Osteoblast (primary cell): ENCODE measurements at regions not wholly inside any gene's neighbourhood (a gene's known extent, or its start where the extent isn't known, plus 50 kb on each side); places are given as distances from the start of the nearest gene placed in this dataset.
"Not testable (repeated sequence)": the region's sequence is repeated elsewhere in the genome, so short reads cannot be mapped to it uniquely, and the experiment has no call there.

ENCODE experiments used
- DNase-seq: peaks from one replicate; pipeline ENCODE4 v3.0.0; 2011; ENCODE audit warnings: low spot score, mixed read lengths; ENCODE audit not compliant: insufficient read length; ENCODE audit errors: missing footprints
- H2AFZ ChIP-seq: 2 replicates; pipeline ENCODE4 v1.6.0; 2011; ENCODE audit warnings: mild to moderate bottlenecking, low read length
- H3K27ac ChIP-seq: 2 replicates; pipeline ENCODE4 v1.5.1; 2011; ENCODE audit warnings: mild to moderate bottlenecking, low read depth, low read length, moderate library complexity
- H3K27me3 ChIP-seq: 2 replicates; pipeline ENCODE4 v1.6.0; 2012; ENCODE audit warnings: mild to moderate bottlenecking, control low read depth, inconsistent platforms, low read length, moderate library complexity; ENCODE audit not compliant: insufficient read depth
- H3K36me3 ChIP-seq: 2 replicates; pipeline ENCODE4 v1.5.1; 2011; ENCODE audit warnings: mild to moderate bottlenecking, low read length, control low read depth, moderate library complexity; ENCODE audit not compliant: insufficient read depth
- H3K4me1 ChIP-seq: 2 replicates; pipeline ENCODE4 v1.5.1; 2011; ENCODE audit warnings: mild to moderate bottlenecking, low read length, control low read depth, moderate library complexity; ENCODE audit not compliant: insufficient read depth
- H3K4me2 ChIP-seq: 2 replicates; pipeline ENCODE4 v1.6.0; 2011; ENCODE audit warnings: mild to moderate bottlenecking, low read length; ENCODE audit not compliant: insufficient read depth
- H3K4me3 ChIP-seq: fragments of 200-600 bp; sonication (generic); 3 replicates; pipeline ENCODE4 v1.5.1; 2012; ENCODE audit warnings: mild to moderate bottlenecking, low read length, inconsistent platforms; ENCODE audit not compliant: insufficient read depth
- H3K79me2 ChIP-seq: 2 replicates; pipeline ENCODE4 v1.6.0; 2012; ENCODE audit warnings: mild to moderate bottlenecking, low read length, control low read depth, inconsistent platforms; ENCODE audit not compliant: insufficient read depth
- H3K9me3 ChIP-seq: 2 replicates; pipeline ENCODE4 v1.5.1; 2011; ENCODE audit warnings: low read depth, low read length, control low read depth
- H4K20me1 ChIP-seq: 2 replicates; pipeline ENCODE4 v1.6.0; 2012; ENCODE audit warnings: mild to moderate bottlenecking, low read length, control low read depth; ENCODE audit not compliant: insufficient read depth
- TF ChIP-seq, protein P1 (sequence below): IDR thresholded peaks from 2 replicates; pipeline ENCODE4 v1.5.1; 2011; ENCODE audit warnings: mild to moderate bottlenecking, low read depth, low read length, moderate library complexity; ENCODE audit errors: extremely low read depth

DNA sequence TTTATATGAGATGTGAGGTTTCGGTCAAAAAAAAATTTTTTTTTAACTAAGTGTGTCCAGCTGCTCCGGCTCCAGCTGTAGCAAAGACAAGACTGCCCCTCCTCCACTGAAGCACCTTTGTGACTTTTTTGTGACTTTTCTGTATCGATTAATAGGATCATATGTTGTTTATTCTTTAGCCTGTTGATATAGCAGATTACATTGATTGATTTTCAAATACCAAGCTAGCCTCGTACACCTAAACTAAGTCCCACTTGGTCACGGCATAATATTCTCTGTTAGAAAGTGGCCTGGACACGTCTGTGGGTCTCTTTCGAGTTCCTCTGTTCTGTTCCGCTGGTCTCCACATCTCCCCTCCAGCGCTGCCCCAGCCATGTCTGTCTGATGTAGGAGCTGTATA lies 126.8 kb downstream of the IGLL1 start:
- TF ChIP-seq, protein P1, sequence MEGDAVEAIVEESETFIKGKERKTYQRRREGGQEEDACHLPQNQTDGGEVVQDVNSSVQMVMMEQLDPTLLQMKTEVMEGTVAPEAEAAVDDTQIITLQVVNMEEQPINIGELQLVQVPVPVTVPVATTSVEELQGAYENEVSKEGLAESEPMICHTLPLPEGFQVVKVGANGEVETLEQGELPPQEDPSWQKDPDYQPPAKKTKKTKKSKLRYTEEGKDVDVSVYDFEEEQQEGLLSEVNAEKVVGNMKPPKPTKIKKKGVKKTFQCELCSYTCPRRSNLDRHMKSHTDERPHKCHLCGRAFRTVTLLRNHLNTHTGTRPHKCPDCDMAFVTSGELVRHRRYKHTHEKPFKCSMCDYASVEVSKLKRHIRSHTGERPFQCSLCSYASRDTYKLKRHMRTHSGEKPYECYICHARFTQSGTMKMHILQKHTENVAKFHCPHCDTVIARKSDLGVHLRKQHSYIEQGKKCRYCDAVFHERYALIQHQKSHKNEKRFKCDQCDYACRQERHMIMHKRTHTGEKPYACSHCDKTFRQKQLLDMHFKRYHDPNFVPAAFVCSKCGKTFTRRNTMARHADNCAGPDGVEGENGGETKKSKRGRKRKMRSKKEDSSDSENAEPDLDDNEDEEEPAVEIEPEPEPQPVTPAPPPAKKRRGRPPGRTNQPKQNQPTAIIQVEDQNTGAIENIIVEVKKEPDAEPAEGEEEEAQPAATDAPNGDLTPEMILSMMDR, result no peak
- H3K27me3 ChIP-seq, result no peaks in the 10 kb centered on the region

DNA sequence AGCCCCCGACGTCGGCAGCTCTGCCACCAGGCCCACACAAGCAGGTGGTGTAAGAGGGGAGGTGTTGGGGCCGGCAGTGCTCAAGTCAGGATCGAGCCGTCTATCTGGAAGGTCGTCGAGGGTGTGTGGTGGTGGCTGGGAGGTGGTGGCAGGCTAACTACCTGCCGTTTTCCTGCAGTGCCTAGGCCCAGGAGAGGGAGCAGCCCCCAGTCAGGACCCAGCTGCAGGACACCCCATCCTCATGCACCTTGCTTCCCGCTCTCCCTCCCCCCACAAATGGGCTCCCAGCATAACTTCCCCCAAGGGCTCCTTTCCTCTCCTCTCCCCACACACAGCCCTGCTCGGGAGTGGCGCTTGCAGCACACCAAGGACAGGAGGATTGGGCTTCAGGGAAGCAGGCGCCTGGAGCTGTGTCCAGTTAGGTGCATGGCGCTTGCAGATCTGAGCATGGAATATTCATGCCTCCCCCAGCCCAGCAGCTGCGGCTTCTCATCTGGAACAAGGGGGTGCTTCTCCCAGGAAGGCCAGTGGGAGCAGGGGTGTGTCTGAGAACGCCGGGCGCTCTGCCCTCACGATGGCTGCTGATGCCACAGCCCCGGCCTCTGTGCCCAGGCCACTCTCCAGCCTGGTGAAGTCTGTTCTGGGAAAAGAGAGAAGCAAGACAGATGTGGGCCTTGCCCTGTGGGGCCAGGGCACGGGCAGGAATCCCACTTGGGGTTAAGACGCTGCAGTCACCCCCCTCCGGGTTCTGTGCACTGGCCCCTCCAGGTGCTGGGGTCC lies 127.7 kb downstream of the IGLL1 start:
- Histone ChIP-seq H3K36me3 (no peaks in the 10 kb centered on the region), H3K4me2 (no peak overlapping the region), H4K20me1 (no peaks in the 10 kb centered on the region), H3K79me2 (no peaks in the 10 kb centered on the region), H2AFZ (no peak overlapping the region), H3K9me3 (no peaks in the 10 kb centered on the region), H3K4me3 (no peak overlapping the region), H3K4me1 (no peaks in the 10 kb centered on the region), H3K27me3 (no peaks in the 10 kb centered on the region), H3K27ac (no peak overlapping the region)
- DNase-seq, result no peak
- TF ChIP-seq, protein P1, result no peak

More for the DNA sequence above, 126.8 kb downstream of the IGLL1 start:
- no peaks in the 10 kb centered on the region for H4K20me1 ChIP-seq
- no peaks in the 10 kb centered on the region for H3K36me3 ChIP-seq
- no peak overlapping the region for H3K27ac ChIP-seq
- no peaks in the 10 kb centered on the region for H3K9me3 ChIP-seq
- H3K4me2 ChIP-seq, result no peak overlapping the region
- H3K79me2 ChIP-seq, result no peaks in the 10 kb centered on the region
- H3K4me3 ChIP-seq, result no peak overlapping the region
- H3K4me1 ChIP-seq, result no peaks in the 10 kb centered on the region
- H2AFZ ChIP-seq, result no peak overlapping the region
- no peak for DNase-seq

DNA sequence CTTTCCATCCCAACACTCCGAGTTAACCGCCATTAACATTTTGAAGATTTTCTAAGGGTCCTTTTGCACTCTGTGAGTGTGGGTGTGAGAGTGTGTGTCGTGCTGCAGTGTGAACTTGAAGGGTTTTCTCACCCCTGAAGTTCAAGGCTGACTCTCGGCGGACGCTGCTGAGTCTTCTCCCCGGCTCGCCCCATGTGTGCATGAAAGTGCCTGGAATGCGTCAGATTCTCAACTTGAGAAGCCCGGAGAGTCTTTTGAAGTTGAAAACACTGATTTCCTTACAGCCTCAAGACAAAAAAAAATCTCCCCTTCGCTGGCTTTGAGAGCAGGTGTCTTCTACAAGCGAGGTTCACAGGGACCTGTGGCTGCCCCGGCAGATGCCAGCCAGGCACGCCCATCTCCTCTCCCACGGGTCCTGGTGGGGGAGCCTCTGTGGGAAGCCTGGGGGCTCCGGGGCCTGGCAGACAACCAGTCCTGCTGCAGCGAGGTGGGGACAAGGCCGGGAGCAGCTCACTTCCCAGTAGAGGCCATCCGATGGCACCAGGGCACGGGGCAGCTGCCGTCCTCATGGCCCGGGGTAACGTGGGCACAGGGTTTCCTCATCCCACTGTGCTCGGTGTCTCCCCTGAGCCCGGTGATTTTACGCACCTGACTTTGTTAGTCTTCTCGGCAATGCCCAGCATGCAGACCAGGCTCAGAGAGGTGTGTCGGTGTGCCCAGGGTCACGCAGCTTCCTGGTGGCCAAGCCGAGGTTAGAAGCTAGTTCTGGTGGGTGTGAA lies 128.4 kb downstream of the IGLL1 start:
- H3K4me1 ChIP-seq, result not testable (repeated sequence)

DNA sequence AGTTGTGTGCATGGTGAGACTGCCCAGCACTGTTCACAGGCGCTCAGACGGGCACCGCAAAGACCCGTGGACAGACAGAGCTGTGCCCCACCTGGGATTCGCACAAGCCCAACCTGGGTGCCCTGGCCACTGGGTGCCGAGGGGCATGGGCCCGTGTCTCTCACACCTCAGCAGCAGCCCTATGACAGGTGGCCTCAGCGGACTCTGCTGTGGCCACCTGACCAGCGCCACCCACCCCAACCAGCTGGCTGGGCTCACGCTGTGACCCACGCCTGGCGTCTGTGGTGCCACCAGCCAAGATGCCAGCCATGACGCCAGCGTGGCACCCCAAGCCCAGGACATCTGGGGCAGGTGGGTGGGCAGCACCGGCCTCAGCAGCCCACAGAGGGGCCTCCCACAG lies 129.3 kb downstream of the IGLL1 start:
- not testable (repeated sequence) for H3K27ac ChIP-seq, H3K4me1 ChIP-seq, DNase-seq

More for the DNA sequence above, 128.4 kb downstream of the IGLL1 start:
- not testable (repeated sequence) for H4K20me1 ChIP-seq, H3K36me3 ChIP-seq, H3K9me3 ChIP-seq, H3K27ac ChIP-seq, H3K4me3 ChIP-seq, H3K27me3 ChIP-seq, H3K4me2 ChIP-seq, H3K79me2 ChIP-seq, H2AFZ ChIP-seq, DNase-seq

DNA sequence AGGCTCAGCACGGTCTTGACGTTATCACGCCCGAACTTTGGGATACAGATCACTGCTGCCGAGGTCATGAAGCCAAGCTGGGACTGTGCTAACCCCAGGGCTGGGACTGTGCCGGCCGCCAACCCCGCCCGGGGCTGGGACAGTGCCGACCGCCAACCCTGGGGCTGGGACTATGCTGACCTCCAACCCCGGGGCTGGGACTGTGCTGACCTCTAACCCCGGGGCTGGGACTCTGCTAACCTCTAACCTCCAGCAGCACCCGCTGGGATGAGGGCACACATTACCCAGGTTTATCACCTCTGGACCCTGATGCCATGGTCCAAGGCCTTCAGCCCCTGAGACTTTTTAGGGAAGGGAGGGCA lies 129.7 kb downstream of the IGLL1 start:
- no peaks in the 10 kb centered on the region for H3K27me3 ChIP-seq
- H3K4me1 ChIP-seq, result no peaks in the 10 kb centered on the region
- no peaks in the 10 kb centered on the region for H4K20me1 ChIP-seq
- no peak overlapping the region for H3K4me2 ChIP-seq
- DNase-seq, result no peak
- no peak overlapping the region for H3K27ac ChIP-seq
- TF ChIP-seq, protein P1, result no peak
- H3K9me3 ChIP-seq, result no peaks in the 10 kb centered on the region
- H3K36me3 ChIP-seq, result no peaks in the 10 kb centered on the region
- H3K4me3 ChIP-seq, result no peak overlapping the region
- H2AFZ ChIP-seq, result no peak overlapping the region
- H3K79me2 ChIP-seq, result no peaks in the 10 kb centered on the region

More for the DNA sequence above, 129.3 kb downstream of the IGLL1 start:
- not testable (repeated sequence) for H3K4me3 ChIP-seq, H3K36me3 ChIP-seq, H3K27me3 ChIP-seq, H2AFZ ChIP-seq, H3K9me3 ChIP-seq, H4K20me1 ChIP-seq, H3K79me2 ChIP-seq, H3K4me2 ChIP-seq

DNA sequence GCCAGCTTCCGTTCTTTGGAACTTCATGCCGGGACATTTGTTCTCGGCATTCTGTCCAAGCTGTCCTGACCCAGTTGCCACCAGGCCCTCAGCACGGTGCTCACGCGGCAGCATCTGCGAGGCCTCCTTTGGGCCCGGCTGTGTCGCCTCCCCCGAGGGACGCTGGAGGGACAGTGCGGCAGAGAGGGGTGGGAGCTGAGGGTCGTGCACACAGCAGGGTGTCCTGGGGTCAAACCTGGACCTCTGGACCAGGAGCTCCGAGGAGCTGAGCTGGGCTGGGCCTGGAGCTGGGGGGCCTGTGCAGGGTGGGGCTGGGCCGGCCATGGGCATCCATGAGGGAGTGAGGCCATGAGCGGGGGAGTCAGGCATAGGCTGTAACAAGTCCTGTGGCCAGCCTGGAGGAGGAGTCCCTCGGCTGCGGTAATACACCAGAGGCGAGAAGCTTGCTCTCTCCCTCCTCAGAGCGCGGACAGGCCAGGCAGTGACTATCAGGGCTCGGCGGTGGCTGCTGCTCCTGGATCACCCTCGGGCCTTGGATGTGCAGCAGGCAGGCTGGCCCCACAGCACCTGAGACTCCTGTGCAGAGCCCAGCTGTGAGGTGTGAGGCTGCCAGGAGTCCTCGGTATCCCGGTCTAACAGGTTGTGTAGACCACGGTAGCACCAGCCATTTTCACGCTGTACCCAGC lies 130.2 kb downstream of the IGLL1 start:
- not testable (repeated sequence) for H3K4me3 ChIP-seq, H2AFZ ChIP-seq, H3K27ac ChIP-seq, H3K4me1 ChIP-seq, H3K9me3 ChIP-seq, H3K4me2 ChIP-seq, H3K27me3 ChIP-seq, H3K36me3 ChIP-seq, H3K79me2 ChIP-seq, DNase-seq, H4K20me1 ChIP-seq
